PC-9 (cell line): ENCODE measurements at regions not wholly inside any gene's neighbourhood (a gene's known extent, or its start where the extent isn't known, plus 50 kb on each side); places are given as distances from the start of the nearest gene placed in this dataset.

ENCODE experiments used
- BruUV-seq: library from RNA; stranded (reverse); fragments of 400-500 nt; replicated peaks from 2 replicates; lab custom pipeline; 2021; lab: Mats Ljungman, UMichigan
- CTCF ChIA-PET: fragments of 300-600 bp; sonication (Branson Sonifier 250); formaldehyde crosslinking; loops from one replicate; lab custom pipeline; 2022; ENCODE audit warnings: antibody characterized with exemption; lab: Charles Lee
- POLR2A ChIA-PET: fragments of 300-600 bp; sonication (Branson Sonifier 250); formaldehyde crosslinking; loops from one replicate; lab custom pipeline; 2022; ENCODE audit warnings: antibody characterized with exemption; ENCODE audit not compliant: unreplicated experiment; lab: Charles Lee
- DNase-seq, 2 experiments: peaks; one replicate each; pipeline versions ENCODE4 v3.0.0 to v3.0.0-alpha.2; 2015 to 2022; ENCODE audit warnings: mixed read lengths in 1 of 2
- H2AFZ ChIP-seq: fragments of 200-600 bp; sonication (generic); 2 replicates; pipeline ENCODE4 v1.8.1; 2017; ENCODE audit warnings: antibody characterized with exemption
- H3F3A ChIP-seq: fragments of 200-600 bp; sonication (generic); 2 replicates; pipeline ENCODE4 v1.8.1; 2017; ENCODE audit warnings: antibody characterized with exemption, mild to moderate bottlenecking, low read depth; ENCODE audit not compliant: insufficient read depth
- H3K27ac ChIP-seq: fragments of 200-600 bp; sonication (generic); 2 replicates; pipeline ENCODE4 v1.6.1; 2016; ENCODE audit warnings: mixed run types
- H3K27me3 ChIP-seq: fragments of 200-600 bp; sonication (generic); 2 replicates; pipeline ENCODE4 v1.6.1; 2016; ENCODE audit warnings: low read depth, mixed run types; ENCODE audit not compliant: insufficient read depth
- H3K36me3 ChIP-seq: fragments of 200-600 bp; sonication (generic); 2 replicates; pipeline ENCODE4 v1.6.1; 2016; ENCODE audit warnings: low read depth, mixed run types
- H3K4me1 ChIP-seq: fragments of 200-600 bp; sonication (generic); replicated peaks from 2 replicates; pipeline ENCODE4 v1.6.1; 2016; ENCODE audit warnings: mixed run types; ENCODE audit not compliant: insufficient read depth
- H3K4me2 ChIP-seq: fragments of 200-600 bp; sonication (generic); 2 replicates; pipeline ENCODE4 v1.6.1; 2017; ENCODE audit warnings: mixed run types
- H3K4me3 ChIP-seq: fragments of 200-600 bp; sonication (generic); 2 replicates; pipeline ENCODE4 v1.6.1; 2016; ENCODE audit warnings: mixed run types
- H3K79me2 ChIP-seq: fragments of 200-600 bp; sonication (generic); 2 replicates; pipeline ENCODE4 v1.6.1; 2017; ENCODE audit warnings: low read depth, mixed run types
- H3K9me2 ChIP-seq: fragments of 200-600 bp; sonication (generic); 2 replicates; pipeline ENCODE4 v1.8.1; 2017; ENCODE audit warnings: mild to moderate bottlenecking; ENCODE audit not compliant: insufficient read depth
- H3K9me3 ChIP-seq: fragments of 200-600 bp; sonication (generic); 2 replicates; pipeline ENCODE4 v1.8.1; 2016; ENCODE audit warnings: low read depth; ENCODE audit not compliant: insufficient read depth
- H4K20me1 ChIP-seq: fragments of 200-600 bp; sonication (generic); 2 replicates; pipeline ENCODE4 v1.8.1; 2017; ENCODE audit not compliant: insufficient read depth
- CTCF ChIP-seq: fragments of 200-600 bp; sonication (generic); conservative IDR thresholded peaks from 2 replicates; pipeline ENCODE4 v1.6.1; 2017; ENCODE audit warnings: mixed run types, antibody characterized with exemption, mild to moderate bottlenecking, moderate library complexity
- EZH2 ChIP-seq: fragments of 200-600 bp; sonication (generic); IDR thresholded peaks from 2 replicates; pipeline ENCODE4 v1.8.0; 2017; ENCODE audit warnings: antibody characterized with exemption, low read depth
- intact Hi-C: fragments of 100-400 bp; cut with micrococcal nuclease; formaldehyde crosslinking; loops from one replicate; pipeline ENCODE4 v1.10.0; 2022; ENCODE audit not compliant: unreplicated experiment

GRCh38 chr5:4969351-4969750 lies 170.8 kb upstream of the ADAMTS16 start:
- no peaks in the 10 kb centered on the region for H3F3A ChIP-seq
- ChIA-PET CTCF (no interaction called here), POLR2A (no interaction called here)
- intact Hi-C loops = no loop called here
- no peaks in the 10 kb centered on the region for H3K4me1 ChIP-seq
- H4K20me1 ChIP-seq = no peaks in the 10 kb centered on the region
- H3K36me3 ChIP-seq = no peaks in the 10 kb centered on the region
- H3K4me2 ChIP-seq = no peak overlapping the region
- H3K9me3 ChIP-seq = no peaks in the 10 kb centered on the region
- H3K27me3 ChIP-seq = peaks cover 10% of the 10 kb centered on the region; the same call in 1 of the 2 replicates
- no peak overlapping the region for H3K27ac ChIP-seq
- TF ChIP-seq CTCF = no peak
- no peak for TF ChIP-seq EZH2
- DNase-seq = no peak
- BruUV-seq = no TSS peak
- no peak overlapping the region for H2AFZ ChIP-seq
- no peaks in the 10 kb centered on the region for H3K9me2 ChIP-seq
- no peak overlapping the region for H3K4me3 ChIP-seq
- no peaks in the 10 kb centered on the region for H3K79me2 ChIP-seq

- Histone ChIP-seq H3K27me3 (peaks cover 18% of the 10 kb centered on the region), H3K36me3 (no peaks in the 10 kb centered on the region), H3K79me2 (no peaks in the 10 kb centered on the region), H2AFZ (no peak overlapping the region), H3K27ac (no peak overlapping the region), H3K9me3 (no peaks in the 10 kb centered on the region), H3K9me2 (no peaks in the 10 kb centered on the region), H3K4me2 (no peak overlapping the region), H4K20me1 (no peaks in the 10 kb centered on the region), H3K4me1 (no peaks in the 10 kb centered on the region), H3F3A (no peaks in the 10 kb centered on the region), H3K4me3 (no peak overlapping the region)
- ChIA-PET POLR2A (no interaction called here), CTCF (no interaction called here)
- intact Hi-C loops = no loop called here
- no TSS peak for BruUV-seq
- TF ChIP-seq EZH2 = no peak
- TF ChIP-seq CTCF = no peak
- DNase-seq = no peak
These were observed 170.0 kb upstream of the ADAMTS16 start for GRCh38 chr5:4970171-4970570.

GRCh38 chr5:4976902-4977301 lies 163.2 kb upstream of the ADAMTS16 start:
- peaks cover 62% of the 10 kb centered on the region for H3K27me3 ChIP-seq
- no TSS peak for BruUV-seq
- no peak overlapping the region for H3K4me3 ChIP-seq
- no peak overlapping the region for H3K27ac ChIP-seq
- H3K36me3 ChIP-seq = no peaks in the 10 kb centered on the region
- H3K9me3 ChIP-seq = no peaks in the 10 kb centered on the region
- no peaks in the 10 kb centered on the region for H4K20me1 ChIP-seq
- no peak for DNase-seq
- no peak overlapping the region for H2AFZ ChIP-seq
- no peaks in the 10 kb centered on the region for H3K9me2 ChIP-seq
- no peak overlapping the region for H3K4me2 ChIP-seq
- ChIA-PET POLR2A (no interaction called here), CTCF (no interaction called here)
- no peaks in the 10 kb centered on the region for H3K79me2 ChIP-seq
- intact Hi-C loops = loop anchor here (1.0 kb wide), 1 partner anchor 442 kb away; no protein-coding TSS in a partner anchor
- TF ChIP-seq EZH2 (no peak), CTCF (no peak)
- H3K4me1 ChIP-seq = no peaks in the 10 kb centered on the region
- H3F3A ChIP-seq = no peaks in the 10 kb centered on the region
